ENCODE measurements at regions not wholly inside any gene's neighbourhood (a gene's known extent, or its start where the extent isn't known, plus 50 kb on each side); places are given as distances from the start of the nearest gene placed in this dataset.

- no peaks in the 10 kb centered on the region for H3K36me3 ChIP-seq (replicated peaks in 1 of 2)
- intact Hi-C loops (cut with DNase I), result no loop called here
- H3K4me3 ChIP-seq, result no peak overlapping the region
- no peak for DNase-seq
- no peaks in the 10 kb centered on the region for H3K4me1 ChIP-seq (replicated peaks in 1 of 2)
- no peak for TF ChIP-seq CTCF (IDR thresholded peaks at IDR 0.05)
- no peak for TF ChIP-seq POLR2A (IDR thresholded peaks at IDR 0.05)
- no peaks in the 10 kb centered on the region for H3K9me3 ChIP-seq (replicated peaks in 1 of 3)
- H3K27ac ChIP-seq, result no peak overlapping the region
- 64 to 67% (median 65%) methylated on average over 5 of the region's 5 CpGs for WGBS, 4 donors
- no peaks in the 10 kb centered on the region for H3K27me3 ChIP-seq
Observed at GRCh38 chr4:173696011-173696410, 166.0 kb upstream of the HAND2 start.

GRCh38 chr4:173685831-173686210 is 155.8 kb upstream of the HAND2 start:
- TF ChIP-seq POLR2A (IDR thresholded peaks at IDR 0.05) (no peak), CTCF (IDR thresholded peaks at IDR 0.05) (no peak)
- H3K4me3 ChIP-seq, result no peak overlapping the region
- no peaks in the 10 kb centered on the region for H3K4me1 ChIP-seq (replicated peaks in 1 of 2)
- no peaks in the 10 kb centered on the region for H3K36me3 ChIP-seq (replicated peaks in 1 of 2)
- DNase-seq, result no peak
- intact Hi-C loops (cut with DNase I), result no loop called here
- H3K9me3 ChIP-seq (replicated peaks in 1 of 3), result no peaks in the 10 kb centered on the region
- H3K27ac ChIP-seq, result no peak overlapping the region
- no peaks in the 10 kb centered on the region for H3K27me3 ChIP-seq

GRCh38 chr4:173685165-173685830 is 155.3 kb upstream of the HAND2 start:
- no peaks in the 10 kb centered on the region for H3K4me1 ChIP-seq (replicated peaks in 1 of 2)

GRCh38 chr4:173684223-173684622 is 154.2 kb upstream of the HAND2 start:
- intact Hi-C loops (cut with DNase I), result no loop called here
- Histone ChIP-seq H3K4me3 (no peak overlapping the region), H3K36me3 (replicated peaks in 1 of 2) (no peaks in the 10 kb centered on the region), H3K4me1 (replicated peaks in 1 of 2) (no peaks in the 10 kb centered on the region), H3K27ac (no peak overlapping the region), H3K27me3 (no peaks in the 10 kb centered on the region), H3K9me3 (replicated peaks in 1 of 3) (no peaks in the 10 kb centered on the region)
- no peak for DNase-seq
- no peak for TF ChIP-seq POLR2A (IDR thresholded peaks at IDR 0.05)
- no peak for TF ChIP-seq CTCF (IDR thresholded peaks at IDR 0.05)
- 32 to 44% (median 38%) methylated on average over 3 of the region's 3 CpGs for WGBS, 4 donors

More at GRCh38 chr4:173685165-173685830, 155.3 kb upstream of the HAND2 start:
- H3K27ac ChIP-seq, result no peak overlapping the region
- DNase-seq, result no peak
- no peaks in the 10 kb centered on the region for H3K36me3 ChIP-seq (replicated peaks in 1 of 2)
- no peak overlapping the region for H3K4me3 ChIP-seq
- TF ChIP-seq CTCF (IDR thresholded peaks at IDR 0.05) (no peak), POLR2A (IDR thresholded peaks at IDR 0.05) (no peak)
- intact Hi-C loops (cut with DNase I), result no loop called here
- 68 to 72% (median 71%) methylated on average over 9 of the region's 9 CpGs for WGBS, 4 donors
- H3K9me3 ChIP-seq (replicated peaks in 1 of 3), result no peaks in the 10 kb centered on the region
- no peaks in the 10 kb centered on the region for H3K27me3 ChIP-seq
